ENCODE measurements at regions not wholly inside any gene's neighbourhood (a gene's known extent, or its start where the extent isn't known, plus 50 kb on each side); places are given as distances from the start of the nearest gene placed in this dataset.

DNA sequence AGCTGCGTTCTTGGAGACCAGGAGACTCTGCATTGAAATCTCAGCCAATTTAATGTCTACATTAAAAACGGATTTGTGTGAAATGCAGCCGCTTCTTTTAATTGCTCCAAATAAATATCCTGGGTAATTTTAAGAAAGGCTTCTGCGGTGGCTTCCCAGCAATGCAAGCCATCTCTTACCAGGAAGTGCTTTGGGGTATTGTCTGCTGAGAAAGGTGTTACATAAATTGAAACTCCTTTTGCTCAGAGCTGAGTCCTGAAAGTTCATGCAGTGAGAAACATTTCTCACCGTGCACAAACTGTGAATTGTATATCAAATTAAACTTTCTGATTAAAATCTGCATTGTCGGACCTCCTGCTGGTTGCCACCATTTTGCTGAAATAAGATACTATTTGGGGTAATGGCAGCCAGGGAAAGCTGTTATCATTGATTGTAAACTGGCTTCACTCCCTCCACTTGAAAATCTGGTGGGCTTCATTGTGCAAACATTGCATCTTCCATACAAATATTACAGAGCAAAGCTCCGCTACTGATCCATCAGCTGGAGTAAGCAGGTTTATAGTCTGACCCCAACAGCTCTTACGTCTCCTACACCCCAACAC lies 59.5 kb downstream of the ZIC5 start:
- DNase-seq = no peak

DNA sequence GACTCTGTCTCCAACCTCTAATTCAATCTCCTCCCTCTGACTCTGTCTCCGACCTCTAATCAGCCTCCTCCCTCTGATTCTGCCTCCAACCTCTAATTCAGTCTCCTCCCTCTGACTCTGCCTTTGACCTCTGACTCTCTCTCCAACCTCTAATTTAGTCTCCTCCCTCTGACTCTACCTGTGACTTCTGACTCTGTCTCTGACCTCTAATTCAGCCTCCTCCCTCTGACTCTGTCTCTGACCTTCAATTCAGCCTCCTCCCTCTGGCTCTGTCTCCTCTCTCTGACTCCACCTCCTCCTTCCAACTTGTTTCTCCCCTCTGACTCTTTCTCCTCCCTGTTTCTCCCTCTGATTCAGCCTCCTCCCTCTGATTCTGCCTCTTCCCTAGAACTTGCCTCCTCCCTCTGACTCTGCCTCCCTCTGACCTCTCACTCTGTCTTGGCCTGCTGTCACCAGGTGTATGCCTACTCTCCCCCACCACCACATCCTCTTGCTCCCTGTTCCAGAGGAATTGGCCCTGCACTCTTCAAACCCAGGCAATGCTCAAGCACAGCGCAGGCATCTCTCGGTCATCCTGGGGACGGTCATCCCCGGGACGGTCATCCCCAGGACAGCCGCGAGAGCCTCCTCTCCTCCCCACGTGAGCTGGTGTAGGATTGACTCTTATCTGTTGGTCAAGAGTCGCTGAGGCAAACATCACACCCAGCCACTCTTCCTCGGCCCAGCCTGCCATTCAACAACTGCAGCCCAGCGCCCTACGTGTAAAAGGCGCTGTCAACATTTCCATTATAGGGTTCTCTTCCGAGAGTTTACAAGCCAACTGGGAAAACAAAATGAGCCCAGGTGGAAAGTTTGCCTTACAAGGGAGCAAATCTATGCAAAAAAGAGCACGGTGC lies 60.2 kb downstream of the ZIC5 start:
- peak; percentile 76 for DNase-seq

- DNase-seq = peak; percentile 80
Measured at GRCh38 chr13:99909836-99910619, 61.5 kb downstream of the ZIC5 start.

- no peak for DNase-seq
Measured at GRCh38 chr13:99909097-99909835, 62.3 kb downstream of the ZIC5 start.

GRCh38 chr13:99908140-99908803 lies 63.3 kb downstream of the ZIC5 start:
- peak; percentile 71 for DNase-seq

GRCh38 chr13:99907627-99908026 lies 63.9 kb downstream of the ZIC5 start:
- no peak for DNase-seq

DNA sequence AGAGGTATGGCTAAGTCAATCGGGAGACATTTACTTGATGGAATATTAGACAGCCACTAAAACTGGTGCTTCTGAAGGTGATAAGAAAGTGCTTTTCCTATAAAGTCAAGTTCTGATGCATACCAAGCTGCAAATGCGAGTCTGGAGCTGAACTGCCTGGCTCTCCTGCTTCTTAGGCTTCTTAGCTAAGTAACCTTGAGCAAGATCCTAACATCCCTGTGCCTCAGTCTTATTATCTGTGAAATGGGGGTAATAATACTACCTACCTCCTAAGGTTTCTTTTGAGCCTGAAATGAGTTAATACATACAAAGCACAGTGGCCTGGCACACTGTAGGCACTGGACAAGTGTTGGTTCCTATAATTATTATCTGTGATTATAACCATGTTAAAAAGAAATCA lies 64.5 kb downstream of the ZIC5 start:
- no peak for DNase-seq

DNA sequence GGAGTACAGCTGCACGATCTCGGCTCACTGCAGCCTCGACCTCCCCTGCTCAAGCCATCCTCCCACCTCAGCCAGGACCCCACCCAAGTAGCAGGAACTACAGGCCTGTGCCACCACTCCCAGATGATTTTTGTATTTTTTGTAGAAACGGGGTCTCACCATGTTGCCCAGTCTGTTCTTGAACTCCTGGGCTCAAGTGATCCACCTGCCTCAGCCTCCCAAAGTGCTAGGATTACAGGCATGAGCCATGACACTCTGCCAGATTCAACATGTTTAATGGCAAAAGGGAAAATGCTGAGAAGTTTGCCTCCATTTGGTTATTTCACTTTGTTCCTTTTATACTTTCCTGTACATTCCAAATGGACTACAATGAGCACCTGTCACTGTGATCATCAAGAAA lies 65.8 kb downstream of the ZIC5 start:
- DNase-seq = no peak

- no peak for DNase-seq
Measured at GRCh38 chr13:99905224-99905623, 66.3 kb downstream of the ZIC5 start.

DNA sequence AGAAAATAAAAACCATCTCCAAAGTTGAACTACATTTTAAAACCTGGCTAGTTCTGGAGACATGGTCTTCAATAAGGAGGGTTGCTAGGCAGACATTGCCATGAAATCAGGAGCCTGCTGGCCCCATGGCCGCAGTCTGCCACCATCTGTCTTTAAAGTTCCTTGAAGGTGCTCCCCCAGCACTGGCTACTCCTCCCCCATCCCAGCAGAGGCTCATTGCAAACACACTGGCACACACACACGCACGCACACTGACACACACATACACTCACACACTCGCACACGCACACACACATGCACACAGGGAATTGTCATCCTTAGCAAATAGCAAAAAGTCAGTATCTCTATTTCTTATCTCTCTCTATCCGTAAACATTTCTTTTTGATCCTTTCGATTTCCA lies 68.4 kb downstream of the ZIC5 start:
- no peak for DNase-seq

- no peak for DNase-seq
Measured at GRCh38 chr13:99902657-99903056, 68.9 kb downstream of the ZIC5 start.

GRCh38 chr13:99900960-99901359 lies 70.6 kb downstream of the ZIC5 start:
- no peak for DNase-seq

GRCh38 chr13:99898421-99898820 lies 73.1 kb downstream of the ZIC5 start:
- DNase-seq = no peak

DNA sequence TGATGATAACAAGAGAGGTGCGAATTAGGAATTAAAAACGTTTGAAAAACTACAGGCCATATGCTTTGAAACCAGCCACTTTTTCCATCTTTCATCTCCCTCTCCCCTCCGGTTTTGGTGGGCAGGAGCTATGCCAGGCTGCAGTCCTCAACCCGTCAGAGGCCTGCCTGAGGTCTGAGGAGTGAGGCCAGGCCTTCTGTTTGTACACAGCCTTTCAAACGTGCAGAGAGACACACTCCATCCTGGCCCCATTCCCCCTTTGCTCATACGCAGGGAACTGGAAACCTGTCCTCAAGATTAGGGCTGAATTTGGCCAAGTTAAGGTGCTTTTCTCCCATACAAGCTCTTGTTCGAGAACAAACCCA lies 74.5 kb downstream of the ZIC5 start:
- DNase-seq = no peak

GRCh38 chr13:99896369-99897075 lies 75.0 kb downstream of the ZIC5 start:
- DNase-seq = no peak

GRCh38 chr13:99895444-99896368 lies 75.9 kb downstream of the ZIC5 start:
- DNase-seq = no peak

GRCh38 chr13:99894840-99895443 lies 76.6 kb downstream of the ZIC5 start:
- no peak for DNase-seq

GRCh38 chr13:99894105-99894839 lies 77.3 kb downstream of the ZIC5 start:
- no peak for DNase-seq

DNA sequence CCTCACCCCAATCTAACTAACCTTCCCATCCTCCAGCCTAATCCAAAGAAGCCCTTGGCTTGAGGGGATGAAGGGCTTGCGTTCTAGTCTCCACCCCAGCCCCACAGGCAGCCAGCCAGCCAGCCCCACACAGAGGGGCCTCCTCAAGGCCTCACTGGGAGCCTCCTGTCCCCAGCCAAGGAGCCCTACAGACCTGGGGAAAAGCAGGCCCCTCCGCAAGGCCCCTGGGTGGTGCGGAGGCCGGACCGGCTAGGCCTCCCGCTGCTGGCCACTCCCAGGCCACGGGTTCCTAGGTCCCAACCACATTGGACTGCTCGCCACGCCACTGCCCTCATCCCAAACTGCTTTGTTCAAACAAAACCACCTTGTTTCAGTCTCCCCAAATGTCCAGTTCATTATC lies 78.0 kb downstream of the ZIC5 start:
- no peak for DNase-seq
